ENCODE measurements at regions not wholly inside any gene's neighbourhood (a gene's known extent, or its start where the extent isn't known, plus 50 kb on each side); places are given as distances from the start of the nearest gene placed in this dataset.

GRCh38 chr4:30395902-30396301 is 324.3 kb upstream of the PCDH7 start:
- TF ChIP-seq CTCF (conservative IDR thresholded peaks at IDR 0.05 in 1 of 2, IDR thresholded peaks at IDR 0.05 in 1 of 2; ENCODE audit: extremely low read depth in 1 of 2, insufficient read depth in 1 of 2, low read depth in 1 of 2, low read length in 2 of 2) (no peak), EZH2 (IDR thresholded peaks at IDR 0.05; ENCODE audit: borderline replicate concordance, low read length) (no peak)

Measured in mammary epithelial cell (primary cell).